Cardiac fibroblast (primary cell): ENCODE measurements at regions not wholly inside any gene's neighbourhood (a gene's known extent, or its start where the extent isn't known, plus 50 kb on each side); places are given as distances from the start of the nearest gene placed in this dataset.
A peak's percentile ranks its signal among the peaks of the same experiment; 100 is the strongest.

ENCODE experiments used
- DNase-seq, 2 donors: peaks; one replicate each; pipeline versions ENCODE4 v3.0.0 to v3.0.0-alpha.2; 2010; ENCODE audit warnings: low read depth in 2 of 2
- H3K4me3 ChIP-seq, 2 donors: replicated peaks in 1 of 2; 1 replicate in 1 of 2; 2 replicates in 1 of 2; pipeline ENCODE4 v1.5.1; 2011; ENCODE audit warnings: low read depth in 2 of 2, low read length in 2 of 2, mild to moderate bottlenecking in 2 of 2, moderate library complexity in 1 of 2
- CTCF ChIP-seq: IDR thresholded peaks from one replicate; pipeline ENCODE4 v1.5.1; 2011; ENCODE audit warnings: low read depth, mild to moderate bottlenecking, low read length, inconsistent platforms

GRCh38 chr6:25057111-25057905, 121.5 kb upstream of the RIPOR2 start:
- no peak for TF ChIP-seq CTCF
- DNase-seq, result no peak
- H3K4me3 ChIP-seq, result no peak overlapping the region

GRCh38 chr6:25058441-25058840, 122.7 kb upstream of the RIPOR2 start:
- TF ChIP-seq CTCF, result no peak
- no peak overlapping the region for H3K4me3 ChIP-seq
- DNase-seq, result no peak

- H3K4me3 ChIP-seq, result no peak overlapping the region
- no peak for TF ChIP-seq CTCF
These were observed 123.2 kb upstream of the RIPOR2 start for GRCh38 chr6:25058941-25059340.

GRCh38 chr6:25060522-25060921, 124.8 kb upstream of the RIPOR2 start:
- H3K4me3 ChIP-seq, result no peak overlapping the region
- no peak for TF ChIP-seq CTCF
- DNase-seq, result no peak

More at GRCh38 chr6:25058941-25059340, 123.2 kb upstream of the RIPOR2 start:
- DNase-seq, result no peak

GRCh38 chr6:25061289-25061936, 125.7 kb upstream of the RIPOR2 start:
- H3K4me3 ChIP-seq, result no peak overlapping the region
- peak in 1 of 2 donors; percentile 53 for DNase-seq
- TF ChIP-seq CTCF, result no peak

- DNase-seq, result peak in 1 of 2 donors; percentile 16
- TF ChIP-seq CTCF, result no peak
- no peak overlapping the region for H3K4me3 ChIP-seq
These were observed 126.5 kb upstream of the RIPOR2 start for GRCh38 chr6:25062070-25062811.
